Endothelial cell of umbilical vein (primary cell): ENCODE measurements at regions not wholly inside any gene's neighbourhood (a gene's known extent, or its start where the extent isn't known, plus 50 kb on each side); places are given as distances from the start of the nearest gene placed in this dataset.
"Not testable (repeated sequence)": the region's sequence is repeated elsewhere in the genome, so short reads cannot be mapped to it uniquely, and the experiment has no call there.

Source experiments
- BruUV-seq: library from RNA; stranded (reverse); fragments of 400-500 nt; replicated peaks from 2 replicates; lab custom pipeline; 2021; lab: Mats Ljungman, UMichigan
- CTCF ChIA-PET: fragments of 300-600, 350-600 bp; sonication (Branson Sonifier 250); formaldehyde crosslinking; loops from one replicate; lab custom pipeline; 2021; ENCODE audit warnings: antibody characterized with exemption, inconsistent platforms; lab: Charles Lee
- POLR2A ChIA-PET: fragments of 300-600, 350-600 bp; sonication (Branson Sonifier 250); formaldehyde crosslinking; loops from one replicate; lab custom pipeline; 2021; ENCODE audit warnings: antibody characterized with exemption, inconsistent platforms; lab: Charles Lee
- DNase-seq: peaks from one replicate; pipeline ENCODE4 v3.0.0-alpha.2; 2011; ENCODE audit warnings: low read depth, low spot score
- FAIRE-seq: peaks from 2 replicates; lab custom pipeline; 2011; peaks lifted over from hg19 to GRCh38; lab: Jason Lieb, UNC
- H2AFZ ChIP-seq: 2 replicates; pipeline ENCODE4 v1.6.0; 2012; ENCODE audit warnings: low read depth, low read length, control low read depth, inconsistent platforms
- H3K27ac ChIP-seq: 2 replicates; pipeline ENCODE4 v1.5.1; 2011; ENCODE audit warnings: low read depth, mild to moderate bottlenecking, control low read depth, low read length, moderate library complexity; ENCODE audit not compliant: insufficient read depth
- H3K27me3 ChIP-seq, 2 experiments: 2 replicates each; pipeline versions ENCODE4 v1.6.0 to v1.6.1; 2011; ENCODE audit warnings: low read length in 2 of 2, mixed read lengths in 1 of 2; ENCODE audit not compliant: control insufficient read depth in 2 of 2, insufficient read depth in 2 of 2
- H3K36me3 ChIP-seq, 2 experiments: 2 replicates in 1 of 2; 3 replicates in 1 of 2; pipeline ENCODE4 v1.5.1; 2011; ENCODE audit warnings: low read length in 2 of 2, mild to moderate bottlenecking in 1 of 2, moderate library complexity in 1 of 2; ENCODE audit not compliant: control insufficient read depth in 2 of 2, insufficient read depth in 2 of 2; ENCODE audit errors: extremely low read depth in 1 of 2
- H3K4me1 ChIP-seq: 3 replicates; pipeline ENCODE4 v1.5.1; 2011; ENCODE audit warnings: mild to moderate bottlenecking, low read length; ENCODE audit not compliant: control insufficient read depth, insufficient read depth; ENCODE audit errors: extremely low read depth
- H3K4me2 ChIP-seq: 2 replicates; pipeline ENCODE4 v1.6.1; 2011; ENCODE audit warnings: low read length, control low read depth, mixed read lengths; ENCODE audit not compliant: insufficient read depth
- H3K4me3 ChIP-seq, 3 experiments: fragments of 200-600 bp in 1 of 3; sonication (generic), shearing (Covaris generic) in 1 of 3; replicated peaks in 1 of 3; 2 replicates each; pipeline ENCODE4 v1.5.1; 2011 to 2016; ENCODE audit warnings: control low read depth in 3 of 3, low read length in 3 of 3, mild to moderate bottlenecking in 2 of 3, inconsistent platforms in 1 of 3, low read depth in 1 of 3, moderate library complexity in 1 of 3; ENCODE audit not compliant: insufficient read depth in 1 of 3
- H3K79me2 ChIP-seq: 2 replicates; pipeline ENCODE4 v1.6.0; 2012; ENCODE audit warnings: low read length, inconsistent platforms; ENCODE audit not compliant: control insufficient read depth, insufficient read depth
- H3K9ac ChIP-seq: replicated peaks from 2 replicates; pipeline ENCODE3; 2011; ENCODE audit warnings: low read length, control low read depth; ENCODE audit not compliant: insufficient read depth; ENCODE audit errors: extremely low read depth
- H3K9me1 ChIP-seq: replicated peaks from 3 replicates; pipeline ENCODE4 v1.6.0; 2011; ENCODE audit warnings: mild to moderate bottlenecking, low read length; ENCODE audit not compliant: control insufficient read depth, insufficient read depth; ENCODE audit errors: extremely low read depth
- H3K9me3 ChIP-seq: replicated peaks from 2 replicates; pipeline ENCODE4 v1.5.1; 2012; ENCODE audit warnings: low read length, inconsistent platforms; ENCODE audit not compliant: control insufficient read depth, insufficient read depth
- H4K20me1 ChIP-seq: replicated peaks from 2 replicates; pipeline ENCODE3; 2011; ENCODE audit warnings: mild to moderate bottlenecking, low read length; ENCODE audit not compliant: control insufficient read depth, insufficient read depth; ENCODE audit errors: extremely low read depth
- dilution Hi-C: fragments of 300-500 bp; cut with MboI; formaldehyde crosslinking; loops from one replicate; pipeline ENCODE4 v1.15.0; 2019; ENCODE audit warnings: low sequenced_read_pairs; ENCODE audit not compliant: extremely low pct_ligation_motif_present
- intact Hi-C: fragments of 100-400 bp; cut with micrococcal nuclease; formaldehyde crosslinking; loops from one replicate; pipeline ENCODE4 v1.10.0; 2022

GRCh38 chr9:41018948-41019347 lies 109.5 kb downstream of the FOXD4L6 start:
- POLR2A ChIA-PET, CTCF ChIA-PET, BruUV-seq, H3K27me3 ChIP-seq, H2AFZ ChIP-seq, H3K27ac ChIP-seq, intact Hi-C loops, H3K9ac ChIP-seq, H3K79me2 ChIP-seq, H3K4me1 ChIP-seq, H3K4me2 ChIP-seq, H3K9me1 ChIP-seq, H3K9me3 ChIP-seq, dilution Hi-C loops, H3K4me3 ChIP-seq, H4K20me1 ChIP-seq, FAIRE-seq, H3K36me3 ChIP-seq: not testable (repeated sequence)
- DNase-seq = peak; percentile 83

GRCh38 chr9:41016699-41017098 lies 111.8 kb downstream of the FOXD4L6 start:
- dilution Hi-C loops, H4K20me1 ChIP-seq, H3K9me3 ChIP-seq, FAIRE-seq, H3K4me1 ChIP-seq, H3K9ac ChIP-seq, DNase-seq, H3K9me1 ChIP-seq, CTCF ChIA-PET, intact Hi-C loops, BruUV-seq, H3K4me2 ChIP-seq, H3K27ac ChIP-seq, H3K36me3 ChIP-seq, H3K79me2 ChIP-seq, H3K27me3 ChIP-seq, H3K4me3 ChIP-seq, POLR2A ChIA-PET, H2AFZ ChIP-seq: not testable (repeated sequence)

GRCh38 chr9:40999952-41000700 lies 128.4 kb downstream of the FOXD4L6 start:
- DNase-seq, H3K4me1 ChIP-seq, FAIRE-seq, H3K4me2 ChIP-seq, H3K79me2 ChIP-seq, H3K27me3 ChIP-seq, H3K9me3 ChIP-seq, H4K20me1 ChIP-seq, dilution Hi-C loops, H3K4me3 ChIP-seq, H2AFZ ChIP-seq, H3K27ac ChIP-seq, H3K9me1 ChIP-seq, intact Hi-C loops, BruUV-seq, POLR2A ChIA-PET, H3K36me3 ChIP-seq, H3K9ac ChIP-seq: not testable (repeated sequence)
- CTCF ChIA-PET = interaction anchor here (2.5 kb wide), 1 partner anchor 8 kb away, joined by 8 read pairs; no protein-coding TSS in a partner anchor

GRCh38 chr9:40995490-40995889 lies 133.0 kb downstream of the FOXD4L6 start:
- intact Hi-C loops, H3K79me2 ChIP-seq, H3K4me3 ChIP-seq, H3K9me1 ChIP-seq, dilution Hi-C loops, H4K20me1 ChIP-seq, H3K4me1 ChIP-seq, H3K27me3 ChIP-seq, FAIRE-seq, POLR2A ChIA-PET, DNase-seq, H2AFZ ChIP-seq, BruUV-seq, H3K4me2 ChIP-seq, CTCF ChIA-PET, H3K36me3 ChIP-seq, H3K9me3 ChIP-seq, H3K9ac ChIP-seq, H3K27ac ChIP-seq: not testable (repeated sequence)
